GM19035 (cell line): ENCODE measurements at regions not wholly inside any gene's neighbourhood (a gene's known extent, or its start where the extent isn't known, plus 50 kb on each side); places are given as distances from the start of the nearest gene placed in this dataset.

Experiments
- ATAC-seq: cut with Tn5 transposase; IDR thresholded peaks from one replicate; pipeline ENCODE4 v1.9.1; 2021; ENCODE audit not compliant: unreplicated experiment

DNA sequence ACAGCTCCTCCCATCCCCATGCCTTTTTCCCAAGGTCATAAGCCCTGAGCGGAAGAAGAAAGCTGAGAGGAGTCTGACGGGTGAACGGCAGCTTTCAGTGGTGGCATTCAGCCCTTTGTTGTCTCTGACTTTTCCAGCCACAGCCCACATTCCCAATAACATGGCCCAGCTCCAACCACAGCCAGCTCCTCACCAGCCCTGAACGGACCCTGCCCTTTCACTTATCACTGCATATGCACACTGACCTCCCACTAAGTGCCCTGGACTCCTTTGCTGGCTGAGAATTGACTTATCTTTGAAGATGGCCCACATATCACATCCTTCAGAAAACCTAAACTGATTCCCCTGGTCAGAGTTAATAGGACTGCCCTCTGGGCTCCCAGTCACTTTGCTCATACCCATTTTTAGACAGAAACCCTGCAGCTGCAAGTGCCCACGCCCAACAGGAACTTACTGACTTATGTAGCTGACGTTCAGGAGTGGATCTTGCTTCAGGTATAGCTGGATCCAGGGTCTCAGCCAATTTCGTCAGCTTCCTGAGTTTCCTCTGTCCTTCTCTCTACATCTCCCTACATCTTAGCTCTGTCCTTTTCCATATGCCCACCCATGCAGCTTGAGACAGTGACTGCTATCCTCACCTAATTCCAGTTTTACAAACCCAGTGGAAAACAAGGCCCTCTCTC lies 348.5 kb upstream of the PROK2 start:
- ATAC-seq: no peak

DNA sequence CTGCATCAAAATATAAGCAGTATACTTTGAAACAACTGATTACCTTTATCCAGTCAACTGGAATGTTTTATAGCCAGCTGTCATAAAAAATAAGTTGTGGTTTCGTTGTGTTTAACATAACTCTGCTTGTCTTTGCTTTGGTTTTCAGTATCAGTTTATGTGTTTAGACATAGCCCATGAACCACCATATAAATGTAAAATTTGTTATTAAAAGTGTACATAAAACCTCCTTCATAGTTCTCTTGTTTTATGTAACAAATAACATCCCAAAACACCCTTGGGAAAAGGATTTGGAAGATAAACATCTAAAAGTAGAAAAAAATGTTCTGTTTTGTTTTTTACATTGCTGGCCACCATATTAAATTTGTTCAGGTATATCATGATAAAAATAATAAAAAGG lies 347.0 kb upstream of the PROK2 start:
- ATAC-seq: no peak

DNA sequence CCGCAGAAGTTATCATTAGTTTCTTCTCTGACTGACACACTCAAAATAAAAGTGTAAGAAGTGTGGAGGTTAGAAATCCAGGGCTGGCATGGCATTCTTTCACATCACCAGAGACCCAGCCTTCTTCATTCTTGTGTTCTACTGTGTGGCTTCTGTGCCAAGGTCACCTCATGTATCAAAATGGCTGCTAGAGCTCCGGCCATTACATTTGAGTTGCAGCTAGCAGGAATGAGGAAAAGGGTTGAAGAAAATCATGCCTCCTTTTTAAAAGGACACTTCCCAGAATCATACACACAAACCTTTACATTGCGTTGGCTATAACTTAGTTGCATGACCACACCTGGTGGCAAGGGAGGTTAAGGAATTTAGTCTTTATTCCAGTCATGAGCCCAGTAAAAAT lies 345.6 kb upstream of the PROK2 start:
- ATAC-seq: no peak

DNA sequence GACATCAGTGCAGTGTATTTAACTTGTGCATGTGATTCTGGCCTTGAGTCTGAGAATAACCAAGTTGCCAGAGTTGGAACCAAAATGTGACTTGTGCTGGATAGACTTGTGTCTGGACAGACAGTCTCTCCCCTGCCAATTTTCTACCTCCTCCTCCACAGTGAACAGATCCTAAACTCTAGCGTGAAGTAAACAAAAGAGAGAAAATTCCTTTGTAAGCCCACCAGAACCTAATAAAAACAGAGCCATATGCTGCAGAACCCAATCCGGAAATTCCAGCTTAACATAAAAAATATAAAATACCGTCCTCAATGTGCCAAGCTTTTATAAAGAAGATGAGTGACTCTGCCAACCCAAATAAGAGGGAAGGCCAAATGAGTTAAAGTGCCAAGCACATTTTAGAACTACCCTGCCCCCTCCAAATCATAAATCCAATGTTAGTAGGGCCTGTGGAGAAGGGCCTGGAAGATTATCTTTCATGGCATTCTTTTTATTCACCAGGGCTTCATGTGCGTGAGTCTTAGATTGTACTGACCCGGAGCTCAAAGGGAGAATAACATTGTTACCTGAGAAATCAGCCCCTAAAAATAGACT lies 344.6 kb upstream of the PROK2 start:
- ATAC-seq: no peak

DNA sequence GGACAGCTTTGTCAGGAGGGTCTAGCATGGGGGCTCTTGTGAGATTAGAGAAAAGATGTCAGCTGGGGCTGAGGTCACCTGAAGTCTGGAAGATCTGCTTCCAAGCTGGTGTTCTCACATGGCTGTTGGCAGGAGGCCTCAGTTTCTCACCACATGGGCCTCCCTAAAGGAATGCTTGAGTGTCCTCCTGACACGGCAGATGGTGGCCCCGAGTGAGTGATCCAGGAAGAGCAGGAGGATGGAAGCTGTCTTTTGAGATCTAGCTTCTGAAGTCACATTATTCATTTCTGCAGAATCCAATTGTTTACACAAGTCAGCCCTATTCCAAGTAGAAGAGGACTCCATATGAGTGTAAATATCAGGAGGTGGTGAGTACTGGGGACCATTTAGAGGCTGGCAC lies 344.0 kb upstream of the PROK2 start:
- ATAC-seq: no peak

DNA sequence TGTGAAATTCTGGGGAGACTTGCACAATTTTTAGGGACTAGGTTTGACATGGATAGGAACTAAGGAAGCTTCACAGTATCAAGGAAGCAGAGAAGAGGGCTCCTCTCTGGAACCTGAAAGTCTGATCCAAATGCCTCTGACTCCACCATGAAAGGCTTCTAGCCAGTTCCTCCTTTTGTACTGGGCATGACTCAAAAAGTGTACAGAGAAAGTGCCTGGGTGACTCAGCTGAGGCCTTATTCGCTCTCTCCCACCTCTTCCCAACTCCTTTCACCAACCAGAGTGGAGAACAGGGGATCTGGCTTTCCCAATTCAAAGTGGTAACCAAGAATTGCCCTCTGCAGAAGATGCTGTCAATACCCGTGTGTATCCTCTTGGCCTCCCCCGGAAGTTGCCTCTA lies 342.9 kb upstream of the PROK2 start:
- no peak for ATAC-seq

DNA sequence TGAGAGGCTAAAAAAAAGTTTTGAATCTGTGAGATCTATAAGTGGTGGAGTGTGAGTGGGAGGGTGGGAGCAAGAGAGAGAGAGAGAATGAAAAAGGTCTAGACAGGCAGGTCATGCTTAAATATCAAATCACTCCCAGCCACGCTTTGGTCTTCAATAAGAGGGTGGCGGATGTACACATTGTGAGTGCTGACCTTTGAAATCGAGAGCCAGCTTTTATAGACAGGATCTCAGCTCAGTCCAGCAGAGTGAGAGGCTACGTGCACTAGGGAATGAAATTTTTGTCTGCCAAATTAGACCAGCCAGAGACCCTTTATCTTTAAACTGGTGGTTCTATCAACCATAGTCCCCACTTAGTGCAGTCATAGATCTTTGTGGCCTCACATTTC lies 342.3 kb upstream of the PROK2 start:
- no peak for ATAC-seq

DNA sequence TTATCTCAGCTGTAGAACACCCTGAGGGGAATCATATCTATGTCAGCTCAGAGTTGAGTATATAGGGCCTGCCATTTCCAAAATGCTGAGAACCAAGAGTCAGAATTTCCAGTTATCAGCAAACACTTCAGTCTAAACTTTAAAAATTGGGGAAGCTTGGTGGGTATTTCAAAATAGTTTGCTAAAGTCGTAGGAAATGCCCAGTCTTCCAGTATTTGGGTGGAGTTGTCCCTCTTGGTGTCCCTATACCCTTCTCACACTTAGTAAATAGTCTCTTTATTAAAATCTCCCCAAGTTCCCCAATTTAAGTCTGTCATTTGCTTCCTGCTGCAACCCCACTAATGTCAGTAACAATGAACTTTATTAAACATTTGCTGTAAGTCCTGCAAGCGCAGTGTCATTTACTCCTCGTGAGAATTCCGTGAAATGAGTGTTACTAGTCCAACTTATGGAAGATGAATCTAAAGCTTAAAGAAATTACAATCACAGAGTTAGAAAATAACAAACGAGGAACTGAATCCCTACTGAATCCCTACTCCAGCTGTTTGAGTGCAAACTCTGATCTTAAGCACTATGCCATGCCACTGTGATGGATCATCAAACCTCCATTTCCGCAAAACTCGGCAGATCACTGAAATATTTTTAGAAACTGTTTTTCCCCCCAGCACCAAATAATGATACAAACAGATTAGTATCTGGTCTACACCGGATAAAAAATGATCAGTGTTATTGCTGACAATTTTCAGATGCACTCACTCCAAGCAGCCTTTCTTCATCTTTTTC lies 341.7 kb upstream of the PROK2 start:
- no peak for ATAC-seq

DNA sequence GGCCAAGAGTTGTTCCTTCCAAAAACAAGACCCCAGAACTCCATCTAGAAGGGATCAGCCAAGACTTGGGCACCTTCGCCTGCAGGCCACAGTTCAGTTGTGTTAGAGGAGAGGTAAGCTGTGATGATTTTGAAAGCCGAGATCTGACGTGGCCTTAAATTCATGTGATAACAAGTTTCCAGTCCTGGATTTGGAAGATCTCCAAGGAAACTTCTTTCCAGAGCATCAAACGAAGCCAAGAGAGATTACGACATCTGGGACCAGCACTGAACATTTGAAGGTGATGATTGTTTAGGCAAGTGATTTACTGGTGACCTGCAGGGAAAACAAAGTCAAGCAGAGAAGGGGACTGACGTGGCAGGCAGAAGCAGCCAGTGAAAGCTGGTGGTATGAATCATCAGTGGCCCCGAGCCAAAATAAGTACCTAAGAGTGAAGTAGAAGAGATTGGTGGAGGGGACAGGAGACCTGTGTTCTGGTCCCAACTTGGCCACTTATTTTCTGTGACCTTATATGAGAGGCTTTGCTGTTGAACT lies 339.0 kb upstream of the PROK2 start:
- peak; percentile 48 for ATAC-seq

DNA sequence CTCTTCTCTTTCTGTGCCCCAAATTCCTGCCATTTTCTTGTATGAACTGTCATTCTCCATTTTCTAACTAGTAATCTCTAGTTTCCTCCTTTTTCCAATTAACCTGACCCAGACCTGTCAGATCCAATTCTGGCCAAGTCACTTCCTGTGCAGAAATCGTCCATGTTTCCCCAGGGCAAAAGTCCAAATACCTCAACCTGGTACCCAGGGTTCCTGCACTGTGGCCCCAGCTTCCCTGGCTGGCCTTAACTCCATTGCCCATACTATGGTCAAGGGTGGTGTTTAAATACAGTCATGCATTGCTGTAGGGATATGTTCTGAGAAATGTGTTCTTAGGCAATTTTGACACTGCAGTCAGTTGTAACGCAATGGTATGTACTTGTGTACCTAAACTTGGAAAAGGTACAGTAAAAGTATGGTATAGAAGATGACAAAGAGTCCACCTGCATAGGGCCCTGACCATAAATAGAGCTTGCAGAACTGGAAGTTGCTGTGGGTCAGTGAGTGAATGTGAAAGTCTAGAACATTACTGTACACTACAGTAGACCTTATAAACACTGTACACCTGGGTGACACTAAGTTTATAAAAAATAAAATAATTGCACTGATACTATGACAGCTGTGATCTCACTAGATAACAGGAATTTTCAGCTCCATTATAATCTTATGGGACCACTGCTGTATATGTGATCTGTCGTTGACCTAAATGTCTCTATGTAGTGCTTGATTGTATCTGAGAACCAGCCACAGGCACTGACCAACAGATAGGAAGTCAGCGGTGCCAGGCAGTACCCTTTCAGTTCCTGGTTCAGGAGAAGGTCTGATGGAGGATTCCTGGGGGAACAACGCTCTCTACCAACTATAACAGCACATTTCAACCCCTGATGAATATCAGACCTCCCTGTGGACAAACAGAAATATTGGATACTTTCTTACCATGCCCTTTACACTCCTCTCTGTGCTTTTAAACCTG lies 336.1 kb upstream of the PROK2 start:
- ATAC-seq: peak; percentile 81

DNA sequence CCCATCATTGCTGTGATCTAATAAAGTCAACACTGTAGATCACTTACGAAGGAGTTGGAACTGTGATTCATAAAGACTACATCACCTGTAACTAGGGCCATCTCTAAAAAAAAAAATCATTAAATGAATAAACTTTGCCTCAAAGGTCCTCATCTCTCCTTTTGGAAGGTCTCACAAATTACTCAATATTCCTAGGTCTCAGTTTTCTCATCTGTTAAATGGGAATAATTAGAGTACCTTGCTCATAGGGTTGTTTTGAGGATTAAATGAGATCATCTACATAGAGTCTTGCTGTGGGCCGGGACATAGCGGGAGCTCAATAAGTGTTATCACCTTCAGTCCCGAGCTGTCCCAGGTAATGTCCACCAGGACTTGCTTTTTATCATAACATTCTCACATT lies 335.1 kb upstream of the PROK2 start:
- no peak for ATAC-seq

DNA sequence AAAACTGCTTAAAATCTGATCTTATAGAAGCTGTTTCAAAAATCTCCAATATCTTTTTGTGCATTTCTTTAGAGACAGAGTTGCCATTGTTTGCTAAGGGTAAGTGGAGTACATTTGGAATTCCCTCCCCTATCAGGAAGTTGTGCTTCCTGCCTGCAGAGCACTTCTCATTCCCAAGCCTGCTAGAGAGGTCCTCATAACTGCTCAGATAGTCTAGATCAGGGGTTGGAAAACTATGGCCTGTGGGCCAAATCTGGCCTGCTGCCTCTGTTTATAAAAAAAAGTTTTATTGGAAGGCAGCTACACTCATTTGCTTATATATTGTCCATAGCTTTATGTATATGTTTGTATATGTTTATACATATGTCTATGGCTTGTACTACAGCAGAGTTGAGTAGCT lies 333.7 kb upstream of the PROK2 start:
- no peak for ATAC-seq

DNA sequence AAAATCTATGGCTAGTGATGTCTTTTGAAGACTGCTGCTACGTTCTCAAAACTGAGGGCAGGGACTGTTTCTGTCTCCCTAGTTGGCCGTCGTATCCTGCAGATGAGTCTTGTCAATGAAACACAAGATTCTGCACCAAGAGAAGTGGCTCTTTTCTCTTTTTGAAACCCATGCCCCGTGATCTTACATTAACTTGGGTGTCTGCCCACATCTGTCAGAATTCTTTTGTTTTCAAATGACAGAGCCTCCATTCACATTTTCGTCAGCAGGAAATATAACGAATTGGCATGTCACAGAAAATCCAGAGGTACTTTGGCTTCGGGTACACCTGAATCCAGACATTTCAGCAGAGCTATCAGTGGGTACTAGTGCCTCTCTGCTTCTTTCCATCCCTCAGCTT lies 331.3 kb upstream of the PROK2 start:
- ATAC-seq: no peak

DNA sequence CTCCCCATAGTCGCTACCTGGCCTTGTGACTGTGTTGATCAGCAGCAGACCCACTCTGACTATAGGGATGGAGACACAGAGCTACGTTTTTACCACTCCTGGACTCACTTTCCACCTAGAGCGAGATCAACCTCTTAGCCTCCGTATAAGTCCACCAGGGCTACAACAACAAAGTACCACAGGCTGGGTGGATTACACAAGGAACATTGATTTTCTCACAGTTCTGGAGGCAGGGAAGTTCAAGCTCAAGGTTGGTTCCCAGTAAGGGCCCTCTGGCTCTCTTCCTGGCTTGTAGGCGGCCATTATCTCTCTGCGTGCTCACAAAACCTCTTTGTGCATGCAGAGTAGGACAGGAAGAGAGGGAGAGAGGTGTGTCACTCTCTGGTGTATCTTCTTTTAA lies 330.4 kb upstream of the PROK2 start:
- ATAC-seq: no peak

DNA sequence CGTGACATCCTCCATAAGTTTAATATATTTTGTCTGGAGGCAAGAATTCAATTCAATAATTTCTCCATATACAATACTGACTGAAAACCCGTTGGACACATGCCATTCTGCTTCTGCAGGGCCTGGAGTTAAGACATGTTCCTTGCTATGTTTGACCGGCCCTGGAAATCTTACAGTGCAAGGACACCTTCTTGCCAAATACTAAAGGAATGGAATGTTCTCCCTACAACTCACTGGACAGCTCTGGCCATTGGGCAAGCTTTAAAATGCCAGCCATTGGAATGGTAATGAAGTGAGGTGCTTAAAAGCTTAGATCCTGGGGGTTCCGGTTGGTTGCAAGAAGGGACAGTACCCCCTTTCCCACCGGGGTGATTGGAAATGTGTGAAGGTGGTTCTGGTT lies 329.8 kb upstream of the PROK2 start:
- no peak for ATAC-seq

DNA sequence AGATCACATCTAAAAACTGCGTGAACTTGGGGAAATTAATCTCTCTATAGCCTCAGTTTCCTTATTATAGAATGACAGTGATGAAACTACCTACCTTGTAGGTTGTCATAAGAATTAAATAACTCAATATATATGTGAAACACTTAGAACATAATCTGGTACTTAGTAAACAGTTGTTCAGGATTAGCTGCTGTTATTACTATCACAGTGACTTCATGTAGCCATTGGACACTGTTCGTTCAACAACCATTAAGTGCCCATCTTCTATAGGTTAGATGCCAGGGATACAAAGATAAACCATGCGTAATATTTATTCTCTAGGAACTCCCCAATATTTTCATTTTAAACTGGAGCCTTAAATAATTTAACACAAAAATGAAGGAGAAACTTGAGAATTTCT lies 329.0 kb upstream of the PROK2 start:
- no peak for ATAC-seq

DNA sequence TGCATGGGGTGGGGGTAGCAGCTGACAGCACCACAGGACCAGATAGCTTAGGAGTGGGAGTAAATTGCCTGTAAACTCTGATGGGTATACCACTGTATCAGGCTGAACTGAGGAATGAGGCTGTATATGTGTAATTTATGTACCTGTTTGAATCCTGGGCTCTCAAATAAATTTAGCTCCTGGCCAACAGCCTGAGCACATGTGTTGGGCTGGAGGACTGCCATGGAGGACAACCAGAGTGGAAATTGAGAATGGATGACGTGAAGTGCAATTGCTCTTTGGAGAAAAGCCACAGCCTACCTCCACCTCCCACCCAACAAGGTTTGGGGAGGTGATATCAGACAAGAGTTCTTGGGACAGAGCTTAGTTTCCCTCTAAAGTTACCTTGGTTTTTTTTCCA lies 328.6 kb upstream of the PROK2 start:
- no peak for ATAC-seq

DNA sequence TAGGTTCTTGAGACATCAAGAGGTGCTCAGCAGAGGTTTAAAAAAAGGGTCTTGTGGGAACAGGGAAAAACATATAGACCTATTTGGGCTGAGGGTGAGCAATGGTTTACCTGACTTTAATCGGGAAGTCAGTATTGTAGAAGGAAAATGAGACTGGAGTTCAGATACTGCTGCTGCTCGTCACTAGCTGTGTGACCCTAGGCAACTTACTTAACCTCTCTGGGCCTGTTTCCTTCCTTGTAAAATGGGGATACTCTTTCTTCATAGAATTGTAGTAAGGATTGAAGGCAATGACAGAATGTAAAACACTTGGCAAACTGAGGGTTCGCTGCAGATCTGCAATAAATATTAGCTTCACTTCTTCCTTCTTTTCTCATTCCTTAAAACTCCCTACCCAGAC lies 327.5 kb upstream of the PROK2 start:
- no peak for ATAC-seq

DNA sequence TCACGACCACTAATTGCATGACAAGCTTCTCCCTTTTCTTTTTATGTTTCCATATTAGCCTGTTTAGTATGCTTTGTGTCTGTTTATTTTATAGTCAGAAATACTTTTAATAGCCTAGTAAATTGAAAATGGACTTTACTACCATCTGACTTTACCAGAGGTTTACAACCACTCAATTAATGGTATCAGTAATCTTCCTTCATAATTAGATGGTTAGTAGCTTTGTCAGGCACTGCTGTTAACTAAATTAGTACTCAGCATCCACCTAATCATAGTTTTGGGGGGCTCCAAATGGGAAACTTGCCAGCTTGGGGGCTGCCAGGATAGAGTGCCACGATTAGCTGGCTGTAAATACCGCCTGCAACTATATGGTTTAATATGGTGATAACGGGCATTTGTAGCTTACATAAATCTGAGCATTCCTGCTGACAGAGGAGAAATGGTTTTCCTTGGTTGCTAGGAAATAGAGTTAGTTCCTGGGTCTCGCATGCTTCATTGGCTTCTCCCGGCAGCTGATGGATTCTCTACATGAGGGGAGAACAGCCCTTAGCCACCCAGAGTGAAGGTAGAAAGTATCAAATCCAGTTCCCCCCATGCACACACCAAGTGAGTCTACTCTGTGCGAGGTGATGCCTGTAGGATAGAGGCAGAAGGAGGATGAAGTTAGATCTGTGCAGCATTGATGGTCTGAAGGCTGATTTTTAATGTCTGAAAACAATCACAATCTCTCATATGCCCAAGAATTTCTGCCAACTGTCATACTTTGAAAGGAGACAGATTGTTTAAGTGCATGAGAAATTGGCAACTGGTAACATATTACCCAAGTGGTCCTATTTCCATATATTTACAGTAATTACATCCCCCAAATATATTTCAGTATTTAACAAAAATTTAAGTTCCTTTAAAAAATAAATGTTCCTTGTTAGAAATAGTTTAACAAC lies 326.6 kb upstream of the PROK2 start:
- no peak for ATAC-seq
